Mucosa of descending colon (tissue), 3 donors: ENCODE measurements at regions not wholly inside any gene's neighbourhood (a gene's known extent, or its start where the extent isn't known, plus 50 kb on each side); places are given as distances from the start of the nearest gene placed in this dataset.

Experiments
- ATAC-seq: fragments of 200-7000 bp; cut with Tn5 transposase; one replicate; pipeline ENCODE4 v1.9.1; 2020; ENCODE audit warnings: mild to moderate bottlenecking, moderate library complexity
- DNase-seq, 3 donors: peaks; one replicate each; pipeline ENCODE4 v3.0.0-alpha.2; 2020
- H3K36me3 ChIP-seq: fragments of 200-600 bp; one replicate; pipeline ENCODE4 v1.8.0; 2021; ENCODE audit warnings: low read depth, mild to moderate bottlenecking
- H3K4me1 ChIP-seq: fragments of 200-600 bp; one replicate; pipeline ENCODE4 v1.8.0; 2021; ENCODE audit warnings: low read depth, mild to moderate bottlenecking
- H3K4me3 ChIP-seq: fragments of 200-600 bp; one replicate; pipeline ENCODE4 v1.8.0; 2021; ENCODE audit warnings: mild to moderate bottlenecking
- H3K9me3 ChIP-seq: fragments of 200-600 bp; one replicate; pipeline ENCODE4 v1.8.0; 2021; ENCODE audit warnings: mild to moderate bottlenecking
- CTCF ChIP-seq: fragments of 200-600 bp; IDR thresholded peaks from one replicate; pipeline ENCODE4 v1.8.0; 2022; ENCODE audit warnings: antibody characterized with exemption, mild to moderate bottlenecking
- intact Hi-C, 2 donors: fragments of 100-400 bp; cut with DNase I in 1 of 2; cut with micrococcal nuclease in 1 of 2; formaldehyde crosslinking; loops; one replicate each; pipeline versions ENCODE4 v1.11.0 to v1.11.1; 2022; cut with DNase I, micrococcal nuclease
- donor health status: DM: no; HTN: no; CAD: no; lungs with moderate emphysema.
- donor health status: DM: no; HTN: no; CAD: no.
- donor health status: DM: no; HTN: yes; CAD: no.

- DNase-seq (no peak), ATAC-seq (no peak)
- Histone ChIP-seq H3K36me3 (no peaks in the 10 kb centered on the region), H3K4me3 (no peak overlapping the region), H3K9me3 (peaks cover 5% of the 10 kb centered on the region), H3K4me1 (no peaks in the 10 kb centered on the region)
- intact Hi-C loops: no loop called here
- no peak for TF ChIP-seq CTCF
Observed at GRCh38 chr7:54159088-54159487, 383.1 kb upstream of the VSTM2A start.

- no peak for ATAC-seq
- peaks cover 5% of the 10 kb centered on the region for H3K9me3 ChIP-seq
- DNase-seq: no peak
- TF ChIP-seq CTCF: no peak
- intact Hi-C loops: no loop called here
- no peaks in the 10 kb centered on the region for H3K36me3 ChIP-seq
- H3K4me1 ChIP-seq: no peaks in the 10 kb centered on the region
- H3K4me3 ChIP-seq: no peak overlapping the region
Observed at GRCh38 chr7:54161621-54162020, 380.6 kb upstream of the VSTM2A start.

GRCh38 chr7:54166419-54166818, 375.8 kb upstream of the VSTM2A start:
- intact Hi-C loops: no loop called here
- H3K9me3 ChIP-seq: peaks cover 3% of the 10 kb centered on the region
- no peak for TF ChIP-seq CTCF
- H3K4me3 ChIP-seq: no peak overlapping the region
- no peak for DNase-seq
- ATAC-seq: no peak
- H3K4me1 ChIP-seq: no peaks in the 10 kb centered on the region
- no peaks in the 10 kb centered on the region for H3K36me3 ChIP-seq

- H3K4me3 ChIP-seq: no peak overlapping the region
- no peak for TF ChIP-seq CTCF
- no peaks in the 10 kb centered on the region for H3K36me3 ChIP-seq
- H3K4me1 ChIP-seq: no peaks in the 10 kb centered on the region
- H3K9me3 ChIP-seq: peaks cover 8% of the 10 kb centered on the region
- intact Hi-C loops: no loop called here
- DNase-seq: no peak
- no peak for ATAC-seq
Observed at GRCh38 chr7:54179321-54180029, 362.7 kb upstream of the VSTM2A start.

- H3K9me3 ChIP-seq: peaks cover 8% of the 10 kb centered on the region
- H3K4me3 ChIP-seq: no peak overlapping the region
- no peak for ATAC-seq
- H3K4me1 ChIP-seq: no peaks in the 10 kb centered on the region
- H3K36me3 ChIP-seq: no peaks in the 10 kb centered on the region
- intact Hi-C loops: no loop called here
- no peak for DNase-seq
- TF ChIP-seq CTCF: no peak
Observed at GRCh38 chr7:54180796-54181195, 361.4 kb upstream of the VSTM2A start.

- ATAC-seq: no peak
- intact Hi-C loops: no loop called here
- Histone ChIP-seq H3K4me3 (no peak overlapping the region), H3K9me3 (peaks cover 8% of the 10 kb centered on the region), H3K4me1 (no peaks in the 10 kb centered on the region), H3K36me3 (no peaks in the 10 kb centered on the region)
- DNase-seq: no peak
- no peak for TF ChIP-seq CTCF
Observed at GRCh38 chr7:54183055-54183454, 359.1 kb upstream of the VSTM2A start.
